H1 (cell line): ENCODE measurements at regions not wholly inside any gene's neighbourhood (a gene's known extent, or its start where the extent isn't known, plus 50 kb on each side); places are given as distances from the start of the nearest gene placed in this dataset.

Experiments
- TF ChIP-seq, protein P1 (sequence below): IDR thresholded peaks from 2 replicates; pipeline ENCODE4 v1.6.1; 2011; ENCODE audit warnings: low read length, improper control_type of control experiment

DNA sequence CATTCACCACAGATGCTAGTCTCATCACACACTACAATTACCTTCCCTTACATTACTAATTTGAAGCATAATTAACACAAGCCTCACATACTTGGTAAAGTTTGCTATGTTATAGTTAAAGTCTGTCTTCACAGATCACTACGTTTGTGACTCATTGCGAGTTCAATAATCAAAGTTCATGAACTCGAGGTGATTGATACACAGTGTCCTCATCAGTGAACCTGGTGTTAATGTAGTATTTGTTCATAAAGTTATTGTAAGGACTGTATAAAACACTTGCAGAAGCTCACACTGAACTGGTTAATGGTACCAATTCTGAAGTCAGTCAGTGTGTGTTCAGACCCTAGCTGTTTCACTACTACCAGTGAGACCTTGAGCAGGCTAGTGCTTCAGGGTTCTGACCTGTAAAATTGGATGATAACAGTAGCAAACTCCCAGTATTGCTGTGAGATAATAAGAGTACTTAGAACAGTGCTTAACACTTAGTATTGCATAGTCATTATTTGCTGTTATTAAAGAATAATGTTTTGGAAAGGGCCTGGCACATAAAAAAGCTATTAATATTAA, 313.3 kb downstream of the LIG4 start (continued):
- TF ChIP-seq, protein P1, sequence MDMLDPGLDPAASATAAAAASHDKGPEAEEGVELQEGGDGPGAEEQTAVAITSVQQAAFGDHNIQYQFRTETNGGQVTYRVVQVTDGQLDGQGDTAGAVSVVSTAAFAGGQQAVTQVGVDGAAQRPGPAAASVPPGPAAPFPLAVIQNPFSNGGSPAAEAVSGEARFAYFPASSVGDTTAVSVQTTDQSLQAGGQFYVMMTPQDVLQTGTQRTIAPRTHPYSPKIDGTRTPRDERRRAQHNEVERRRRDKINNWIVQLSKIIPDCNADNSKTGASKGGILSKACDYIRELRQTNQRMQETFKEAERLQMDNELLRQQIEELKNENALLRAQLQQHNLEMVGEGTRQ: no peak
